Prostate gland (tissue), 2 donors: ENCODE measurements at regions not wholly inside any gene's neighbourhood (a gene's known extent, or its start where the extent isn't known, plus 50 kb on each side); places are given as distances from the start of the nearest gene placed in this dataset.

ENCODE experiments used
- POLR2A ChIP-seq: fragments of 450-650 bp; IDR thresholded peaks from one replicate; pipeline ENCODE4 v1.6.1; 2016; ENCODE audit warnings: antibody characterized with exemption, mild to moderate bottlenecking
- POLR2AphosphoS5 ChIP-seq: sonication (generic); formaldehyde crosslinking; IDR thresholded peaks from one replicate; pipeline ENCODE4 v1.6.1; 2017; ENCODE audit warnings: antibody characterized with exemption
- TF ChIP-seq, protein P1 (sequence below), 4 experiments: fragments of 200-600 bp in 2 of 4; fragments of 450-650 bp in 2 of 4; sonication (generic) in 2 of 4; IDR thresholded peaks; 1 replicate in 3 of 4; 2 replicates in 1 of 4; pipeline ENCODE4 v1.5.1; 2016 to 2019; ENCODE audit warnings: antibody characterized with exemption in 4 of 4, mild to moderate bottlenecking in 2 of 4, moderate library complexity in 2 of 4

DNA sequence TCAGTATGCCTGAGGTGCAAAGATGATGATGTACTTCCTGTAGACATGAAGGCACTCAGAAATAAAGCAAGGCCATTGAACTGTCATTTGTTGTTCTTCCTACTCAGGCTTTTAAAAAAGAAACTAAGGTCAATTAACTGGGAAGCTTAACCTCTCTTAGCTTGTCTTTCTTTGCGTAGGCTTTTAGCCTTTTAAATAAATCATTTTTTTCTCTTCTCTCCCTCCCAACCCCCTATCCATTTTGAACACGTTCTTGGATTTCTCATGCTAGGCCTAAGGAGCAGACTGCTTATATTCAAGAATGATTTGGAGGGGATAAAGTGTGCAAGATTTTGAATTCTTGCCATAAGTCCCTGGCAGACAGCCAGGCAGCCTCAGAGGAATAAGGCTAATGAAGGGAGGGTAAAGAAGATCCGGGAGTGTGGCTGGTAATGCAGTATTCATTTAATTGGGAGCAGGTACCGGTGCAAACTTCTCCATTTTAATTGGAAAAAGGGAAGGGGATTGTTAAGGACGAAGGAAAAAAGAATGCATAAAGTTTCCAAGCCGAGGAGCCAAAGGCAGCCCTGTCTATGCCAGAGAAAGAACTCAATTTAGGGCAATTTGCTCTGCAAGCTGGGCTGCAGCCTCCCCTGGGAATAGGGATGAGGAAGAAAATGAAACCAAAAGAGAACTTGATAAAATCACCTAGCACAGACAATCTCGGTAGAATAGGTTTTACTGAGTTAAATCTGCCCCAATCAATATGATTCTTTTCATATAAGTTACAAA, 343.8 kb upstream of the MMS22L start:
- no peak for TF ChIP-seq POLR2AphosphoS5
- TF ChIP-seq, protein P1, sequence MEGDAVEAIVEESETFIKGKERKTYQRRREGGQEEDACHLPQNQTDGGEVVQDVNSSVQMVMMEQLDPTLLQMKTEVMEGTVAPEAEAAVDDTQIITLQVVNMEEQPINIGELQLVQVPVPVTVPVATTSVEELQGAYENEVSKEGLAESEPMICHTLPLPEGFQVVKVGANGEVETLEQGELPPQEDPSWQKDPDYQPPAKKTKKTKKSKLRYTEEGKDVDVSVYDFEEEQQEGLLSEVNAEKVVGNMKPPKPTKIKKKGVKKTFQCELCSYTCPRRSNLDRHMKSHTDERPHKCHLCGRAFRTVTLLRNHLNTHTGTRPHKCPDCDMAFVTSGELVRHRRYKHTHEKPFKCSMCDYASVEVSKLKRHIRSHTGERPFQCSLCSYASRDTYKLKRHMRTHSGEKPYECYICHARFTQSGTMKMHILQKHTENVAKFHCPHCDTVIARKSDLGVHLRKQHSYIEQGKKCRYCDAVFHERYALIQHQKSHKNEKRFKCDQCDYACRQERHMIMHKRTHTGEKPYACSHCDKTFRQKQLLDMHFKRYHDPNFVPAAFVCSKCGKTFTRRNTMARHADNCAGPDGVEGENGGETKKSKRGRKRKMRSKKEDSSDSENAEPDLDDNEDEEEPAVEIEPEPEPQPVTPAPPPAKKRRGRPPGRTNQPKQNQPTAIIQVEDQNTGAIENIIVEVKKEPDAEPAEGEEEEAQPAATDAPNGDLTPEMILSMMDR (IDR thresholded peaks at IDR 0.05): no peak
- no peak for TF ChIP-seq POLR2A
